GM21619 (cell line): ENCODE measurements at regions not wholly inside any gene's neighbourhood (a gene's known extent, or its start where the extent isn't known, plus 50 kb on each side); places are given as distances from the start of the nearest gene placed in this dataset.

ENCODE experiments used
- ATAC-seq: cut with Tn5 transposase; IDR thresholded peaks from one replicate; pipeline ENCODE4 v1.9.1; 2021; ENCODE audit not compliant: unreplicated experiment

- no peak for ATAC-seq
Measured at GRCh38 chr22:23415490-23415851, 164.6 kb downstream of the IGLL1 start.

GRCh38 chr22:23414727-23415489 lies 165.2 kb downstream of the IGLL1 start:
- no peak for ATAC-seq

DNA sequence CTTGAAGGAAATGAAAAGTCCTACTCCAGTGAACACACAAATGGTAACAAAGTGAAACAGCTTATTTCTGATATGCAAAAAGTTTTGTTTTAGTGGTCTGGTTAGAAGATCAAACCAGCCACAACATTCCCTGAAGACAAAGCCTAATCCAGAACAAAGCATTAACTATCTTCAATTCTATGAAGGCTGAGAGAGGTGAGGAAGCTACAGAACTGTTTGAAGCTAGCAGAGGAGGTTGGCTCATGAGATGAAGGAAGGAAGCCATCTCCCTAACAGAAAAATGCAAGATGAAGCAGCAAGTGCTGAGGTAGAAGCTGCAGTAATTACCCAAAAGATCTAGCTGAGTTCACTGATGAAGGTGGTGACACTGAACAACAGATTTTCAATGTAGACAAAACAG lies 168.4 kb downstream of the IGLL1 start:
- ATAC-seq: no peak

- no peak for ATAC-seq
Measured at GRCh38 chr22:23410411-23410810, 169.7 kb downstream of the IGLL1 start.

GRCh38 chr22:23409976-23410375 lies 170.1 kb downstream of the IGLL1 start:
- ATAC-seq: no peak

GRCh38 chr22:23408321-23408720 lies 171.8 kb downstream of the IGLL1 start:
- no peak for ATAC-seq

DNA sequence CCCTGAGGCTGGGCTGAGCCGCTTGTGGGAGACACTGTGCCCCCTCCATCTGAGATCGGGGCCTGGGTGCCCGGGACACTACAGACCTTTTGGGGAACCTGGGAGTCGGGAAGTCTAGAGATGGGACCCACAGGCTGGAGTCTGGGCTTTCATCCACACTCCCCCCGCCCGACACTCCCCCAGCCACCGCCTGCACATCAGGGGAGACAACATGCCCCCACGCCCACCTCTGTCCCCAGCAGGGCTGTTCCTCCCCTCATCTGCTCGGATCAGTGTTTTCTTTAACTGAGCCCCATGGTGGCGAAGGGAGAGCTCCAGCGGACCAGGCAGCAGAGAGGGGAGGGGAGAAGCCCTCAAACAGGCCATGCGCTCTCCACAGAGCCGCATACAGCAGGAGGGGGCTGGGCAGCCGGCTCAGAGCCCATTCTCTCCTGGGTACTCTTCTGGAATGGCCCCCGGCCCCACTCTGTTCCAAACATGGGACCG lies 174.7 kb downstream of the IGLL1 start:
- ATAC-seq: no peak

DNA sequence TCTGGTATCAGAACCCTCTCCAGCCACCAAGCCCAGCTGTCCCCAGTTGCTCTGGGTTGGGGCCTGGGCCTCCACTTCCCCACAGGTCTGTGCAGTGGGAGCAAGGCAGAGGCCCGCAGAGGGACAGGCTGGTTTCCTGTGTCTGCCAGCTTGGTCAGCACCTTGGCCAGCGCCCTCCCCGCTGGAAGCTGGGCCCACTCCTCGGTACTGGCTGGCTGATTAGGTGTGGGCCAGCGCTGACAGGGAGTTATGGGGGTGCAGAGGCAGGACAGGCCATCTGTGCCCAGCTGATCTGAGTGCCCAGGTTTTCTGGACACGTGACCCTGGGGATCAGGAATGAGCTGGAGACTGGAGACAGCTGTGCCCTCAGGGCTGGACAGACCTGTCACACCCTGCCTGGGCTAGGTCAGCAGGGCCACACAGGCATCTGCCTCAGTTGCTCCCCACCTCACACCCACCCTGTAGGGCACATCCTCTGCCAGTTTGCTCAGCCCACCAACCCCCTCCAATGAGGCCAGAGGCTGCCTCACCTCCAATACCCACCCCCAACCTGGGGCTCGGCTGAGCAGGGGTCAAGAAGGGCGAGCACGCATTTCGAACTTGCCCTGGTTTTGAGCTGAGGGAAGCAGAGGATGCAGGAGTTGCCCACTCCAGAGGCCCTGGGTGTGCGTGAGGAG lies 175.3 kb downstream of the IGLL1 start:
- ATAC-seq: no peak

GRCh38 chr22:23403720-23404688 lies 176.1 kb downstream of the IGLL1 start:
- no peak for ATAC-seq

GRCh38 chr22:23403152-23403719 lies 176.9 kb downstream of the IGLL1 start:
- ATAC-seq: no peak

DNA sequence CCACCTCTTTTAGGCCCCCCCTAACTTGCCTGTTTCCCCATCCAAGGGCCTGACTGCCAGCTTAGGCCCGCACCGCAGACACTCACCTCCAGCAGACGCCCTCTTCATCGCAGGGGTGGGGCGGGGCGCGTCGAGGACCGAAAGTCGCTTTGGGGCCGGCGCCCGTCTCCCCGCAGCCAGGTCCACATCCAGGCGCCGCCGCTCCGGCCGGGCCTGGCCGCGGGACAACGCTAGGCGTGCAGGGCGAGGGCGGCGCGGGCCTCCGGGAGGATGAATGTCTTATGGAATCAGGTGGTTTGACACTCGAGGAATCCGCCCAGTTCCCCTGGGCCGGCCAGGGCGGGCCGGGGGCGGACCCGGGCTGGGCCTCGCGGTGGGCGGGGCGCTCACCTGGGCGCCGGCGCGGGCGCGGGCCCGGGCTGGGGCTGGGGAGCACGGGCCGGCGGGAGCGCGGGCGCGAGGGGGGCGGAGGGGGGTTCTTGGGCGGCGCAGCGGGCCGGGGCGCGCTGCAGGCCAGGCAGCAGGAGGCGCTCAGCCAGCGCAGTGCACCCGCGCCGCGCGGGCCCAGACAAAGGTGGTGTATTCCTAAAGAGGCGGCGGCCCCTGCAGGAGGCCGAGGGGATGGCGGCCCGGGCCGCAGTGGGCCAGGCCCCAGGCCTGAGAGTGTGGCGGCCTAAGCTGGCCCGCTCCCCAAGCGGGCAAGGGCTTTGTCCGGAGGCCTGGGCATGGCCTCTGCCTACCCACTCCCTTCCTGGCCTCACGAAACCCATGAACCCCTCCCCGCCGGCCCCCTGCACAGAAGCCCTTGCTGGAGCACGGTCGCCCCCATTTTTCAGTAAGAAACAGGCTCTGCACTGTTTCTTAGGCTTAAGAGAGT lies 177.6 kb downstream of the IGLL1 start:
- ATAC-seq: peak; percentile 61

- ATAC-seq: no peak
Measured at GRCh38 chr22:23401910-23402274, 178.2 kb downstream of the IGLL1 start.

DNA sequence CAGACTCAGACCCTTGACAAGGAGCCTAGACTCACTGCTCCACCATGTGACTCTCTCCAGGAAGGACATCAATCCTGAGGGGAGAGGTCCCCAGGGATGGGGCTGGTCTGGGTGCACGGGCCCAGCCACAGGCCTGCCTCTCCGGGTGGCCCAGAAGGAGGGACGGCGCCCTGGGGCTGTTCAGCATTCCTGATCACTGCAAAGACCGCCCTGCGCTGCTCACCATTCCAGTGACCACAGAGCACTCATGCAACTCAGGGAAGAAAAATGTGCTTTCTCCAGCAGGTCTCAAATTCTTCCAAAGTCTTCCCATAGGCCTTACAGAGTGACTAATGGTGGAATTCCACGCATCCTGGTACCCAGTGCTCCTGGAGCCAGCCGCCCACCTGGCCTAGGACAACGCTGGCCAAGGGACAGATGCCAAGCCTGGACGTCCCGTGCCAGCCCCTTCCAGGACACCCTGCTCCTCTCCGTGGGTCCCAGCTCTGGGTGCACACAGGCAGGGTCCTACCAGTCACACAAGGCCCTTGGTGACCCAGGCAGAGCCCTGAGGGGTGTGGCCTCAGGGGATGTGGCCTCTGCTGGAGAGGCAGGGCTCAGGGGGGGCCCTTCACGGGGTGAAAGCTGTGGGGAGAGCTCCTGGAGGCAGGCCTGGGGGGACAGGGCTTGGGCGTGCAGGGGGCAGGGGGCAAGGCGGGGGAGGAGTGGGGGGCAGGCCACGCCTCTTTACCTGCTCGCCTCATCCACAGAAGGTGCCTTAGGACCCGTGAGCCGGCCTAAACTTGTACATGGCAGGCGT lies 178.8 kb downstream of the IGLL1 start:
- ATAC-seq: no peak

GRCh38 chr22:23400286-23400981 lies 179.7 kb downstream of the IGLL1 start:
- ATAC-seq: no peak

DNA sequence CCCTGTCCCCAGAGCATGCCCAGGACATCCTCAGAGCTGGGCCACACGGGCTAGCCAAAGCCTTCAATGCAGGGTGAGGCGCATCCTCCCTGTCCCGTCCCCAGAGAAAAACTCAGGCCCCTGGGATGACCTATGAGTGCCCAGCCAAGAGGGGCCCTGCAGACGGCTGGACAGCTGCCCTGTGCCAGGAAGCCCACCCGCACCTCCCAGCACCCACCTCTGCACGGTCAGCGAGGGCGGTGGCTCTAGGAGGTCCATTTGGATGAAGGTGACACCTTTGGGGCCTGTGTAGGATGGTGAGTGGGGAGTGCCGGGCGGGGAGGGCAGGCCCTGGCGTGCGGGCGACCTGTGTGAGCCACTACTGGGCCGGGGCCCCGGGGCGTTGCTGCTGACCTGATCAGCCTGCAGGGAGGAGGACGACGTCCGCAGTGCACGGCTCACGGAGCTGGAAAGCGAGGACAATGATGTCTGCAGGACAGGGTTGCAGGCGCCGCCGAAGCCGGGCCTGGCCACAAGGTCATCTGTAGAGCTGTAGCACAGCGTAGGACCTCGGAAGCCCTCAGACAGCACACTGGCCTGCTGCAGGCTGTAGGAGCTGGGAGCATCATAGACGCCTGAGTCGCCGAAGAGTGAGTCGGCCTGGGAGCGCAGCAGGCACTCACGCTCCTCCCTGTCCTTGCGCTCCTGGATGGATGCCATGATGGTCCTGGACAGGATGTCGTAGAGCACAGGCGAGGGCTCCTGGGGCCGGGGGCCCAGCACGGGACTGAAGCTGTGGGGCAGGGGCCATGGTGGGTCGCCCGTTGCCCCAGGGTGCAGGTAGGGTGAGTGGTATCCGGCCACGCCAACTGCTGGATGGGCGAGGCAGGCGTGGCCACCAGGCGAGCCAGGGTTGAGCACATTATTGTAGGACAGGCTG lies 180.5 kb downstream of the IGLL1 start:
- no peak for ATAC-seq

DNA sequence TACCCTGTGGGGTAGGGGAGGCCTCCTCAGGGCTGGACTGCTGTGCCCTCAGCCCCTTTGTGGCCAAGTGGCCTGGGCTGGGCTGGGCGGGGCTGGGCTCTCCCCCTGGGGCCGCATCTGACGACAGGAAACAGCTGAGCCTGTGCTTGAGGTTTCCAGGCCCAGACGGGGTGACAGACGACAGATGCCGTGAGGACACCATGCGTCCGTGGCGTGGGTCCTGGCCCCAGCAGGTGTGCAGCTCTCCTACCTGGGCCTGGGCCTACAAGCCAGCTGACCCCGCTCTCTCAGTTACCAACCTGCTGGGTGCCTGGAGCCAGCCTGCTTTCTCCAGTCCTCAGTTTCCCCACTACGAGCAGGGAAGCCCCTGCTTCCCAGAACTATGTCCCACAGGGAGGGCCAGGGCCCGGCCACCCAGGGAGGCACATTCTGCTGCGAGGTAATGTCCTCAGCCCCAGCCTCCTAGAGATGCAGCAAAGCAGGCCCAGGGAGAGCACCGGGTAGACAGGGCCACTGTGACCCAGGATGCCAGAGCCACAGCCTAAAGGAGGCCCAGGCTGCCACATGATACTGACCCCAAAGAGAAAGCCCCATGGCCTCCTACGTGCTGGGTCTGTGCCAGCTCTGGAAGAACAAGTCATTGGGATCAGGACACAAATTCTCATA lies 181.3 kb downstream of the IGLL1 start:
- no peak for ATAC-seq
